IMR-90 (cell line): ENCODE measurements at regions not wholly inside any gene's neighbourhood (a gene's known extent, or its start where the extent isn't known, plus 50 kb on each side); places are given as distances from the start of the nearest gene placed in this dataset.

Experiments
- ATAC-seq: fragments of 200-7000 bp; cut with Tn5 transposase; 2 replicates; pipeline ENCODE4 v1.9.1; 2020; ENCODE audit warnings: low read depth, mild to moderate bottlenecking, moderate library complexity
- BruUV-seq: library from RNA; stranded (reverse); fragments of 400-500 nt; replicated peaks from 2 replicates; lab custom pipeline; 2021; lab: Mats Ljungman, UMichigan
- CTCF ChIA-PET: fragments of 300-600 bp; formaldehyde crosslinking; extraction: SDS; loops from one replicate; lab custom pipeline; 2021; ENCODE audit warnings: antibody characterized with exemption; lab: Yijun Ruan, JAX
- POLR2A ChIA-PET: fragments of 300-600 bp; sonication (Branson Sonifier 250); formaldehyde crosslinking; loops from one replicate; lab custom pipeline; 2022; ENCODE audit warnings: antibody characterized with exemption; ENCODE audit not compliant: unreplicated experiment; lab: Charles Lee
- DNase-seq: peaks from one replicate; pipeline ENCODE4 v3.0.0; 2013
- H2AFZ ChIP-seq: replicated peaks from 2 replicates; pipeline ENCODE3; 2013; ENCODE audit warnings: low read length, mild to moderate bottlenecking; ENCODE audit not compliant: poor library complexity
- H2AK5ac ChIP-seq: 2 replicates; pipeline ENCODE4 v1.6.1; 2013; ENCODE audit warnings: low read depth, low read length, inconsistent platforms
- H2AK9ac ChIP-seq: replicated peaks from 2 replicates; pipeline ENCODE3; 2013; ENCODE audit warnings: mild to moderate bottlenecking, low read depth, low read length, moderate library complexity; ENCODE audit not compliant: poor library complexity
- H2BK120ac ChIP-seq: 2 replicates; pipeline ENCODE4 v1.6.1; 2013; ENCODE audit warnings: low read depth, low read length, inconsistent platforms
- H2BK15ac ChIP-seq: 3 replicates; pipeline ENCODE4 v1.6.1; 2013; ENCODE audit warnings: low read depth, low read length, inconsistent platforms
- H2BK20ac ChIP-seq: 2 replicates; pipeline ENCODE4 v1.6.1; 2013; ENCODE audit warnings: low read depth, mild to moderate bottlenecking, inconsistent platforms, low read length, moderate library complexity
- H2BK5ac ChIP-seq: 2 replicates; pipeline ENCODE4 v1.6.1; 2013; ENCODE audit warnings: mild to moderate bottlenecking, low read depth, low read length, inconsistent platforms; ENCODE audit not compliant: poor library complexity, severe bottlenecking
- H3K14ac ChIP-seq: replicated peaks from 2 replicates; pipeline ENCODE4 v1.6.1; 2013; ENCODE audit warnings: low read depth, low read length, inconsistent platforms
- H3K18ac ChIP-seq: 2 replicates; pipeline ENCODE4 v1.6.1; 2013; ENCODE audit warnings: low read depth, low read length, control low read depth
- H3K23ac ChIP-seq: 2 replicates; pipeline ENCODE4 v1.6.1; 2013; ENCODE audit warnings: low read depth, low read length, inconsistent platforms
- H3K27ac ChIP-seq: 2 replicates; pipeline ENCODE4 v1.5.1; 2013; ENCODE audit warnings: mild to moderate bottlenecking, control low read depth, low read length; ENCODE audit not compliant: insufficient read depth
- H3K27me3 ChIP-seq: 2 replicates; pipeline ENCODE4 v1.6.1; 2013; ENCODE audit warnings: low read length; ENCODE audit not compliant: control insufficient read depth, insufficient read depth
- H3K36me3 ChIP-seq: 2 replicates; pipeline ENCODE4 v1.6.1; 2013; ENCODE audit warnings: low read length, mixed read lengths; ENCODE audit not compliant: control insufficient read depth, insufficient read depth
- H3K4ac ChIP-seq: 2 replicates; pipeline ENCODE4 v1.6.1; 2013; ENCODE audit warnings: low read depth, low read length, inconsistent platforms
- H3K4me1 ChIP-seq: 2 replicates; pipeline ENCODE4 v1.6.1; 2013; ENCODE audit warnings: low read length, mixed read lengths; ENCODE audit not compliant: control insufficient read depth, insufficient read depth
- H3K4me2 ChIP-seq: 2 replicates; pipeline ENCODE4 v1.6.1; 2013; ENCODE audit warnings: low read depth, mild to moderate bottlenecking, control low read depth, low read length, moderate library complexity
- H3K4me3 ChIP-seq: 2 replicates; pipeline ENCODE4 v1.5.1; 2013; ENCODE audit warnings: low read depth, mild to moderate bottlenecking, control low read depth, low read length, moderate library complexity; ENCODE audit not compliant: insufficient read depth
- H3K56ac ChIP-seq: 2 replicates; pipeline ENCODE4 v1.6.1; 2013; ENCODE audit warnings: low read length, inconsistent platforms; ENCODE audit not compliant: insufficient read depth; ENCODE audit errors: extremely low read depth
- H3K79me1 ChIP-seq, 2 experiments: 2 replicates each; pipeline ENCODE4 v1.6.1; 2013; ENCODE audit warnings: low read length in 2 of 2, inconsistent platforms in 1 of 2, low read depth in 1 of 2
- H3K9ac ChIP-seq: 2 replicates; pipeline ENCODE4 v1.6.1; 2013; ENCODE audit warnings: low read depth, low read length, control low read depth
- H3K9me1 ChIP-seq: 2 replicates; pipeline ENCODE4 v1.6.1; 2013; ENCODE audit warnings: low read length, inconsistent platforms; ENCODE audit not compliant: insufficient read depth
- H3K9me3 ChIP-seq: 2 replicates; pipeline ENCODE4 v1.6.1; 2013; ENCODE audit warnings: low read length; ENCODE audit not compliant: control insufficient read depth, insufficient read depth
- H4K20me1 ChIP-seq: 2 replicates; pipeline ENCODE4 v1.6.1; 2013; ENCODE audit warnings: low read length, inconsistent platforms; ENCODE audit not compliant: insufficient read depth
- H4K5ac ChIP-seq: 2 replicates; pipeline ENCODE4 v1.6.1; 2013; ENCODE audit warnings: mild to moderate bottlenecking, low read depth, low read length, control low read depth
- H4K8ac ChIP-seq, 2 experiments: 2 replicates each; pipeline ENCODE4 v1.6.1; 2013; ENCODE audit warnings: low read depth in 2 of 2, low read length in 2 of 2, control low read depth in 1 of 2, inconsistent platforms in 1 of 2
- H4K91ac ChIP-seq: 2 replicates; pipeline ENCODE4 v1.6.1; 2013; ENCODE audit warnings: low read depth, low read length, inconsistent platforms; ENCODE audit not compliant: insufficient read depth
- BHLHE40 ChIP-seq: fragments of 150-350 bp; IDR thresholded peaks from 2 replicates; pipeline ENCODE4 v1.6.1; 2016; ENCODE audit warnings: mild to moderate bottlenecking, low read depth, low read length
- CEBPB ChIP-seq: IDR thresholded peaks from 2 replicates; pipeline ENCODE4 v1.6.1; 2012; ENCODE audit warnings: low read depth, low read length, improper control_type of control experiment
- CTCF ChIP-seq: conservative IDR thresholded peaks from 2 replicates; pipeline ENCODE4 v1.5.1; 2012; ENCODE audit warnings: mild to moderate bottlenecking, low read depth, low read length, improper control_type of control experiment
- FOS ChIP-seq: fragments of 150-350 bp; IDR thresholded peaks from 2 replicates; pipeline ENCODE4 v1.6.1; 2016; ENCODE audit warnings: low read depth, low read length
- MAZ ChIP-seq: IDR thresholded peaks from 2 replicates; pipeline ENCODE4 v1.6.1; 2012; ENCODE audit warnings: low read depth, mild to moderate bottlenecking, low read length, improper control_type of control experiment, moderate library complexity, borderline replicate concordance
- POLR2A ChIP-seq: IDR thresholded peaks from 2 replicates; pipeline ENCODE4 v1.6.1; 2012; ENCODE audit warnings: mild to moderate bottlenecking, low read depth, low read length
- RCOR1 ChIP-seq: IDR thresholded peaks from 2 replicates; pipeline ENCODE4 v1.6.1; 2012; ENCODE audit warnings: mild to moderate bottlenecking, low read length, improper control_type of control experiment; ENCODE audit not compliant: insufficient replicate concordance
- WGBS, 2 experiments: methylation state at CpG; one replicate each; pipeline versions ENCODE4 v1.1.5 to v1.1.7; 2013; ENCODE audit warnings: missing lambda C conversion rate in 2 of 2; ENCODE audit not compliant: insufficient read length in 1 of 2; ENCODE audit errors: extremely low coverage in 2 of 2; 5-methylcytosine and 5-hydroxymethylcytosine counted together
- dilution Hi-C: fragments of 300-500 bp; cut with HindIII; formaldehyde crosslinking; loops from one replicate; pipeline ENCODE4 v1.14.3; 2018; ENCODE audit warnings: low sequenced_read_pairs; ENCODE audit not compliant: unreplicated experiment
- in situ Hi-C: fragments of 300-500 bp; cut with MboI; formaldehyde crosslinking; loops from 3 replicates; pipeline ENCODE4 v1.14.3; 2019; ENCODE audit warnings: low sequenced_read_pairs, inconsistent platforms, mixed read lengths
- intact Hi-C: fragments of 100-400 bp; cut with micrococcal nuclease; formaldehyde crosslinking; loops from 2 replicates; pipeline ENCODE4 v1.10.0; 2022

- Histone ChIP-seq H3K4me3 (no peak overlapping the region), H3K23ac (no peak overlapping the region), H3K18ac (no peak overlapping the region), H4K5ac (no peak overlapping the region), H4K8ac (no peak overlapping the region), H4K91ac (no peak overlapping the region), H2BK20ac (no peak overlapping the region), H3K27me3 (no peaks in the 10 kb centered on the region), H3K4me2 (no peak overlapping the region), H3K36me3 (no peaks in the 10 kb centered on the region), H3K9me1 (no peaks in the 10 kb centered on the region), H3K4ac (no peak overlapping the region), H3K56ac (no peak overlapping the region), H2BK15ac (no peak overlapping the region), H3K9me3 (no peaks in the 10 kb centered on the region), H2AK5ac (no peak overlapping the region), H3K79me1 (no peaks in the 10 kb centered on the region), H3K4me1 (no peaks in the 10 kb centered on the region), H3K27ac (no peak overlapping the region), H2AFZ (no peak overlapping the region), H2BK120ac (no peak overlapping the region), H4K20me1 (no peaks in the 10 kb centered on the region), H2AK9ac (no peak overlapping the region), H3K9ac (no peak overlapping the region), H2BK5ac (no peak overlapping the region), H3K14ac (no peak overlapping the region)
- no TSS peak for BruUV-seq
- intact Hi-C loops: no loop called here
- POLR2A ChIA-PET: no interaction called here
- in situ Hi-C loops: no loop called here
- DNase-seq: no peak
- dilution Hi-C loops: no loop called here
- no peak for ATAC-seq
- CTCF ChIA-PET: no interaction called here
- TF ChIP-seq MAZ: no peak
- TF ChIP-seq BHLHE40: no peak
- no peak for TF ChIP-seq RCOR1
- TF ChIP-seq CTCF: no peak
- no peak for TF ChIP-seq POLR2A
- TF ChIP-seq FOS: no peak
- no peak for TF ChIP-seq CEBPB
- no CpG with 5 or more reads among the region's 3 CpGs for WGBS, 2 experiments
Observed at GRCh38 chr1:58003988-58004387, 542.5 kb downstream of the OMA1 start.
